ENCODE measurements at regions not wholly inside any gene's neighbourhood (a gene's known extent, or its start where the extent isn't known, plus 50 kb on each side); places are given as distances from the start of the nearest gene placed in this dataset.

DNA sequence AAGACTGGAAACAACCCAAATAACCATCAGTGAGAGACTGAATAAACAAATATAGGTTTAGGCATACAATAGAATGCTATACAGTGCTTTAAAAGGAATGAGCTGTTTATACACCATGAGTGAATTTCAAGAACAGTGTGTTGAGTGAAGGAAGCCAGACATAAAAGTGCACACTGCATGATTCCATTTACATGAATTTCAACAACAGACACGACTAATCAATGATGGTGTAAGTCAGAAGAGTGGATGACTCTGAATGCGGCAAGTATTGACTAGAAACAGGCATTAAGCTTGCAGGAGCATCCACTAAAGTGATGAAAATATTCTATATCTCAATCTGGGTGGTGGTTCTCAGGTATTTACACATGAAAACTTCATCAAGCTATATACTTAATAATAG lies 142.7 kb upstream of the SLC39A10 start:
- H3K9me2 ChIP-seq, result no peaks in the 10 kb centered on the region
- H2AFZ ChIP-seq (ENCODE audit: low read depth), result no peak overlapping the region
- H3F3A ChIP-seq (replicated peaks; ENCODE audit: insufficient read depth), result no peaks in the 10 kb centered on the region
- no peaks in the 10 kb centered on the region for H4K20me1 ChIP-seq (ENCODE audit: insufficient read depth)
- no peaks in the 10 kb centered on the region for H3K9me3 ChIP-seq
- no peak for DNase-seq
- H3K79me2 ChIP-seq (ENCODE audit: insufficient read depth), result no peaks in the 10 kb centered on the region
- H3K4me3 ChIP-seq (ENCODE audit: low read depth in 2 of 2, low read length in 1 of 2), result no peak overlapping the region
- POLR2A ChIA-PET, result no interaction called here
- H3K27me3 ChIP-seq (ENCODE audit: insufficient read depth), result no peaks in the 10 kb centered on the region
- WGBS (ENCODE audit: low lambda C conversion rate), result 72% methylated on average over 2 of the region's 2 CpGs
- H3K27ac ChIP-seq (ENCODE audit: low read depth in 2 of 2, low read length in 1 of 2), result no peak overlapping the region
- no peak for TF ChIP-seq RAD21 (IDR thresholded peaks at IDR 0.05; ENCODE audit: low read length)
- no peaks in the 10 kb centered on the region for H3K36me3 ChIP-seq (replicated peaks in 1 of 2; ENCODE audit: control insufficient read depth in 1 of 2, insufficient read depth in 2 of 2, low read length in 1 of 2)
- no peaks in the 10 kb centered on the region for H3K4me1 ChIP-seq (ENCODE audit: control insufficient read depth in 1 of 2, insufficient read depth in 2 of 2, low read depth in 1 of 2, low read length in 1 of 2)
- H3K9ac ChIP-seq, result no peak overlapping the region
- H3K4me2 ChIP-seq, result no peak overlapping the region
- CTCF ChIA-PET, result no interaction called here

DNA sequence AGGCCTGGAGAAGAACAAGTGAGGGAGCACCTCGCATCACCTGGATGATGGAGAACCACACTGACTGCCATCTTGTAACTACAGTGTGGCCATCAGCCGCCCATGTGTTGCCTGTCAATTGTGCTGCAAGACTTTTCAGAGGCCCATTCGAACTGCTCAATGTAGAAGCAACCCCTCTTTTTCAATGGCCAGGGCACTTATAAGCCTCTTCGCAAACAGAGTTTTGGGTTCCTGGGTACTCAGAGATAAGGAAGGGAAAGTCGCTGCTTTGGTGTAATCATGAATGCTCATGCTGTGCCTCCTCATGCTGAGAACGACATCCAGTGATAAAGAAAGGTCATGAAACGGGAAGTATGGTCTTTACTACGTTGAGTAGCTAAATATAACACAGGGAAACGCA lies 143.9 kb upstream of the SLC39A10 start:
- Histone ChIP-seq H3K9me2 (no peaks in the 10 kb centered on the region), H3K9ac (no peak overlapping the region), H2AFZ (ENCODE audit: low read depth) (no peak overlapping the region), H3K9me3 (no peaks in the 10 kb centered on the region), H3K4me2 (no peak overlapping the region), H3K4me1 (ENCODE audit: control insufficient read depth in 1 of 2, insufficient read depth in 2 of 2, low read depth in 1 of 2, low read length in 1 of 2) (no peaks in the 10 kb centered on the region), H3K36me3 (replicated peaks in 1 of 2; ENCODE audit: control insufficient read depth in 1 of 2, insufficient read depth in 2 of 2, low read length in 1 of 2) (no peaks in the 10 kb centered on the region), H4K20me1 (ENCODE audit: insufficient read depth) (no peaks in the 10 kb centered on the region), H3K27me3 (ENCODE audit: insufficient read depth) (no peaks in the 10 kb centered on the region), H3K27ac (ENCODE audit: low read depth in 2 of 2, low read length in 1 of 2) (no peak overlapping the region), H3K4me3 (ENCODE audit: low read depth in 2 of 2, low read length in 1 of 2) (no peak overlapping the region), H3F3A (replicated peaks; ENCODE audit: insufficient read depth) (no peaks in the 10 kb centered on the region), H3K79me2 (ENCODE audit: insufficient read depth) (no peaks in the 10 kb centered on the region)
- 76% methylated on average over 7 of the region's 9 CpGs for WGBS (ENCODE audit: low lambda C conversion rate)
- ChIA-PET POLR2A (no interaction called here), CTCF (no interaction called here)
- no peak for DNase-seq
- TF ChIP-seq GATA2 (CRISPR knock-in tag; IDR thresholded peaks at IDR 0.05) (no peak), NFIC (IDR thresholded peaks at IDR 0.05; ENCODE audit: borderline replicate concordance) (no peak), EP300 (IDR thresholded peaks at IDR 0.05; ENCODE audit: borderline replicate concordance in 1 of 2, low read depth in 1 of 2, low read length in 1 of 2) (no peak), JUND (IDR thresholded peaks at IDR 0.05) (no peak)
- TF ChIP-seq, protein P1, sequence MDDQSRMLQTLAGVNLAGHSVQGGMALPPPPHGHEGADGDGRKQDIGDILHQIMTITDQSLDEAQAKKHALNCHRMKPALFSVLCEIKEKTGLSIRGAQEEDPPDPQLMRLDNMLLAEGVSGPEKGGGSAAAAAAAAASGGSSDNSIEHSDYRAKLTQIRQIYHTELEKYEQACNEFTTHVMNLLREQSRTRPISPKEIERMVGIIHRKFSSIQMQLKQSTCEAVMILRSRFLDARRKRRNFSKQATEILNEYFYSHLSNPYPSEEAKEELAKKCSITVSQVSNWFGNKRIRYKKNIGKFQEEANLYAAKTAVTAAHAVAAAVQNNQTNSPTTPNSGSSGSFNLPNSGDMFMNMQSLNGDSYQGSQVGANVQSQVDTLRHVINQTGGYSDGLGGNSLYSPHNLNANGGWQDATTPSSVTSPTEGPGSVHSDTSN (IDR thresholded peaks at IDR 0.05), result no peak

DNA sequence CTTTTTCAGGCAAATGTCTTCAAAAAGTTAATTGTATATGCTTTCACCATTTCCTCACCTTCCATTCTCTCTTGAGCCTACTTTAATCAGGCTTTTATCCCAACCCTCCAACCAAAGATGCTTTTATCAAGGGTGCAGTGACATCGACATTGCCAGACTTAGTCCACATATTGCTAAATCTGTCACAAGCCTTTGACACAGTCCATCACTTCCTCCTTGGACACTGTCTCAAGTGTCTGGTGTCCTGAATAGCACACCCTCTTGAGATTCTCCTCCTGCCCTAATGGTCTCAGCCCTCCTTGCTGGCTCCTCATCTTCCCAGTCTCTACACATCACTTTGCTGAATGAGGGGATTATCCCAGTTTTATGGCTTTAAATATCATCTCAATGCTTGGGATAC lies 147.5 kb upstream of the SLC39A10 start:
- Histone ChIP-seq H3K4me1 (ENCODE audit: control insufficient read depth in 1 of 2, insufficient read depth in 2 of 2, low read depth in 1 of 2, low read length in 1 of 2) (no peaks in the 10 kb centered on the region), H3K9me2 (no peaks in the 10 kb centered on the region), H3K4me3 (ENCODE audit: low read depth in 2 of 2, low read length in 1 of 2) (no peak overlapping the region), H3K36me3 (replicated peaks in 1 of 2; ENCODE audit: control insufficient read depth in 1 of 2, insufficient read depth in 2 of 2, low read length in 1 of 2) (no peaks in the 10 kb centered on the region), H3K9ac (no peak overlapping the region), H3F3A (replicated peaks; ENCODE audit: insufficient read depth) (no peaks in the 10 kb centered on the region), H3K27ac (ENCODE audit: low read depth in 2 of 2, low read length in 1 of 2) (no peak overlapping the region), H4K20me1 (ENCODE audit: insufficient read depth) (no peaks in the 10 kb centered on the region), H3K4me2 (no peak overlapping the region), H2AFZ (ENCODE audit: low read depth) (no peak overlapping the region), H3K9me3 (no peaks in the 10 kb centered on the region), H3K27me3 (ENCODE audit: insufficient read depth) (no peaks in the 10 kb centered on the region), H3K79me2 (ENCODE audit: insufficient read depth) (no peaks in the 10 kb centered on the region)
- no peak for DNase-seq
- 83% methylated on average over 1 of the region's 1 CpG for WGBS (ENCODE audit: low lambda C conversion rate)
- CTCF ChIA-PET, result no interaction called here
- TF ChIP-seq RXRA (IDR thresholded peaks at IDR 0.05; ENCODE audit: borderline replicate concordance, low read depth) (no peak), RAD21 (IDR thresholded peaks at IDR 0.05; ENCODE audit: low read length) (no peak), ELF1 (IDR thresholded peaks at IDR 0.05) (no peak), SMC3 (IDR thresholded peaks at IDR 0.05; ENCODE audit: low read depth, low read length) (no peak)
- TF ChIP-seq, protein P2, sequence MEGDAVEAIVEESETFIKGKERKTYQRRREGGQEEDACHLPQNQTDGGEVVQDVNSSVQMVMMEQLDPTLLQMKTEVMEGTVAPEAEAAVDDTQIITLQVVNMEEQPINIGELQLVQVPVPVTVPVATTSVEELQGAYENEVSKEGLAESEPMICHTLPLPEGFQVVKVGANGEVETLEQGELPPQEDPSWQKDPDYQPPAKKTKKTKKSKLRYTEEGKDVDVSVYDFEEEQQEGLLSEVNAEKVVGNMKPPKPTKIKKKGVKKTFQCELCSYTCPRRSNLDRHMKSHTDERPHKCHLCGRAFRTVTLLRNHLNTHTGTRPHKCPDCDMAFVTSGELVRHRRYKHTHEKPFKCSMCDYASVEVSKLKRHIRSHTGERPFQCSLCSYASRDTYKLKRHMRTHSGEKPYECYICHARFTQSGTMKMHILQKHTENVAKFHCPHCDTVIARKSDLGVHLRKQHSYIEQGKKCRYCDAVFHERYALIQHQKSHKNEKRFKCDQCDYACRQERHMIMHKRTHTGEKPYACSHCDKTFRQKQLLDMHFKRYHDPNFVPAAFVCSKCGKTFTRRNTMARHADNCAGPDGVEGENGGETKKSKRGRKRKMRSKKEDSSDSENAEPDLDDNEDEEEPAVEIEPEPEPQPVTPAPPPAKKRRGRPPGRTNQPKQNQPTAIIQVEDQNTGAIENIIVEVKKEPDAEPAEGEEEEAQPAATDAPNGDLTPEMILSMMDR (IDR thresholded peaks at IDR 0.05), result no peak
- TF ChIP-seq, protein P3, sequence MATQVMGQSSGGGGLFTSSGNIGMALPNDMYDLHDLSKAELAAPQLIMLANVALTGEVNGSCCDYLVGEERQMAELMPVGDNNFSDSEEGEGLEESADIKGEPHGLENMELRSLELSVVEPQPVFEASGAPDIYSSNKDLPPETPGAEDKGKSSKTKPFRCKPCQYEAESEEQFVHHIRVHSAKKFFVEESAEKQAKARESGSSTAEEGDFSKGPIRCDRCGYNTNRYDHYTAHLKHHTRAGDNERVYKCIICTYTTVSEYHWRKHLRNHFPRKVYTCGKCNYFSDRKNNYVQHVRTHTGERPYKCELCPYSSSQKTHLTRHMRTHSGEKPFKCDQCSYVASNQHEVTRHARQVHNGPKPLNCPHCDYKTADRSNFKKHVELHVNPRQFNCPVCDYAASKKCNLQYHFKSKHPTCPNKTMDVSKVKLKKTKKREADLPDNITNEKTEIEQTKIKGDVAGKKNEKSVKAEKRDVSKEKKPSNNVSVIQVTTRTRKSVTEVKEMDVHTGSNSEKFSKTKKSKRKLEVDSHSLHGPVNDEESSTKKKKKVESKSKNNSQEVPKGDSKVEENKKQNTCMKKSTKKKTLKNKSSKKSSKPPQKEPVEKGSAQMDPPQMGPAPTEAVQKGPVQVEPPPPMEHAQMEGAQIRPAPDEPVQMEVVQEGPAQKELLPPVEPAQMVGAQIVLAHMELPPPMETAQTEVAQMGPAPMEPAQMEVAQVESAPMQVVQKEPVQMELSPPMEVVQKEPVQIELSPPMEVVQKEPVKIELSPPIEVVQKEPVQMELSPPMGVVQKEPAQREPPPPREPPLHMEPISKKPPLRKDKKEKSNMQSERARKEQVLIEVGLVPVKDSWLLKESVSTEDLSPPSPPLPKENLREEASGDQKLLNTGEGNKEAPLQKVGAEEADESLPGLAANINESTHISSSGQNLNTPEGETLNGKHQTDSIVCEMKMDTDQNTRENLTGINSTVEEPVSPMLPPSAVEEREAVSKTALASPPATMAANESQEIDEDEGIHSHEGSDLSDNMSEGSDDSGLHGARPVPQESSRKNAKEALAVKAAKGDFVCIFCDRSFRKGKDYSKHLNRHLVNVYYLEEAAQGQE (IDR thresholded peaks at IDR 0.05; ENCODE audit: low read depth, low read length), result no peak
- POLR2A ChIA-PET, result no interaction called here
